ENCODE measurements at regions not wholly inside any gene's neighbourhood (a gene's known extent, or its start where the extent isn't known, plus 50 kb on each side); places are given as distances from the start of the nearest gene placed in this dataset.

- no peaks in the 10 kb centered on the region for H3K9me3 ChIP-seq (ENCODE audit: low read length)
- H2AFZ ChIP-seq (ENCODE audit: low read length), result no peak overlapping the region
- DNase-seq (ENCODE audit: low spot score), result no peak
- no peaks in the 10 kb centered on the region for H3K4me1 ChIP-seq (ENCODE audit: insufficient read depth, low read length, poor library complexity, severe bottlenecking)
- ChIA-PET POLR2A (no interaction called here), CTCF (ENCODE audit: unreplicated experiment) (no interaction called here)
- no peaks in the 10 kb centered on the region for H4K20me1 ChIP-seq (ENCODE audit: insufficient read depth, low read length)
- no peak overlapping the region for H3K4me3 ChIP-seq (ENCODE audit: low read depth, low read length, poor library complexity, severe bottlenecking)
- H3K9me2 ChIP-seq (ENCODE audit: insufficient read depth, low read length), result no peaks in the 10 kb centered on the region
- intact Hi-C loops (cut with micrococcal nuclease; ENCODE audit: unreplicated experiment), result no loop called here
- TF ChIP-seq EZH2phosphoT487 (IDR thresholded peaks at IDR 0.05; ENCODE audit: borderline replicate concordance, low read depth, low read length) (no peak), CTCF (conservative IDR thresholded peaks at IDR 0.05; ENCODE audit: low read length) (no peak)
- no peak overlapping the region for H3K4me2 ChIP-seq (ENCODE audit: low read length)
- BruUV-seq (replicated peaks), result no TSS peak
- H3K27ac ChIP-seq (ENCODE audit: low read depth, low read length, poor library complexity, severe bottlenecking), result no peak overlapping the region
- H3K79me2 ChIP-seq (ENCODE audit: insufficient read depth, low read depth, low read length), result no peaks in the 10 kb centered on the region
- H3K36me3 ChIP-seq (ENCODE audit: insufficient read depth, low read length), result no peaks in the 10 kb centered on the region
Observed at GRCh38 chr5:165014439-165014838, 1509.0 kb downstream of the MAT2B start.

GRCh38 chr5:165015126-165015525 lies 1509.7 kb downstream of the MAT2B start:
- no TSS peak for BruUV-seq (replicated peaks)
- Histone ChIP-seq H3K27ac (ENCODE audit: low read depth, low read length, poor library complexity, severe bottlenecking) (no peak overlapping the region), H3K9me3 (ENCODE audit: low read length) (no peaks in the 10 kb centered on the region), H3K79me2 (ENCODE audit: insufficient read depth, low read depth, low read length) (no peaks in the 10 kb centered on the region), H2AFZ (ENCODE audit: low read length) (no peak overlapping the region), H3K4me2 (ENCODE audit: low read length) (no peak overlapping the region), H3K9me2 (ENCODE audit: insufficient read depth, low read length) (no peaks in the 10 kb centered on the region), H3K36me3 (ENCODE audit: insufficient read depth, low read length) (no peaks in the 10 kb centered on the region), H4K20me1 (ENCODE audit: insufficient read depth, low read length) (no peaks in the 10 kb centered on the region), H3K4me1 (ENCODE audit: insufficient read depth, low read length, poor library complexity, severe bottlenecking) (no peaks in the 10 kb centered on the region), H3K4me3 (ENCODE audit: low read depth, low read length, poor library complexity, severe bottlenecking) (no peak overlapping the region)
- intact Hi-C loops (cut with micrococcal nuclease; ENCODE audit: unreplicated experiment), result no loop called here
- TF ChIP-seq EZH2phosphoT487 (IDR thresholded peaks at IDR 0.05; ENCODE audit: borderline replicate concordance, low read depth, low read length), result no peak
- TF ChIP-seq CTCF (conservative IDR thresholded peaks at IDR 0.05; ENCODE audit: low read length), result no peak
- ChIA-PET POLR2A (interaction anchor here (1.1 kb wide), 1 partner anchor 9 kb away, joined by 4 read pairs; no protein-coding TSS in a partner anchor), CTCF (ENCODE audit: unreplicated experiment) (no interaction called here)
- no peak for DNase-seq (ENCODE audit: low spot score)

GRCh38 chr5:165015547-165015946 lies 1510.1 kb downstream of the MAT2B start:
- no peak overlapping the region for H3K27ac ChIP-seq (ENCODE audit: low read depth, low read length, poor library complexity, severe bottlenecking)
- no peaks in the 10 kb centered on the region for H3K79me2 ChIP-seq (ENCODE audit: insufficient read depth, low read depth, low read length)
- TF ChIP-seq EZH2phosphoT487 (IDR thresholded peaks at IDR 0.05; ENCODE audit: borderline replicate concordance, low read depth, low read length), result no peak
- TF ChIP-seq CTCF (conservative IDR thresholded peaks at IDR 0.05; ENCODE audit: low read length), result no peak
- no TSS peak for BruUV-seq (replicated peaks)
- ChIA-PET CTCF (ENCODE audit: unreplicated experiment) (no interaction called here), POLR2A (interaction anchor here (0.7 to 1.1 kb wide), 3 partner anchors 9 to 28 kb away, joined by 3 to 4 read pairs (median 4); no protein-coding TSS in a partner anchor)
- H3K4me3 ChIP-seq (ENCODE audit: low read depth, low read length, poor library complexity, severe bottlenecking), result no peak overlapping the region
- H3K9me2 ChIP-seq (ENCODE audit: insufficient read depth, low read length), result no peaks in the 10 kb centered on the region
- no peak overlapping the region for H2AFZ ChIP-seq (ENCODE audit: low read length)
- intact Hi-C loops (cut with micrococcal nuclease; ENCODE audit: unreplicated experiment), result no loop called here
- H3K4me2 ChIP-seq (ENCODE audit: low read length), result no peak overlapping the region
- no peaks in the 10 kb centered on the region for H3K9me3 ChIP-seq (ENCODE audit: low read length)
- H3K4me1 ChIP-seq (ENCODE audit: insufficient read depth, low read length, poor library complexity, severe bottlenecking), result no peaks in the 10 kb centered on the region
- no peaks in the 10 kb centered on the region for H3K36me3 ChIP-seq (ENCODE audit: insufficient read depth, low read length)
- DNase-seq (ENCODE audit: low spot score), result no peak
- no peaks in the 10 kb centered on the region for H4K20me1 ChIP-seq (ENCODE audit: insufficient read depth, low read length)
